ENCODE measurements at regions not wholly inside any gene's neighbourhood (a gene's known extent, or its start where the extent isn't known, plus 50 kb on each side); places are given as distances from the start of the nearest gene placed in this dataset.
"Not testable (repeated sequence)": the region's sequence is repeated elsewhere in the genome, so short reads cannot be mapped to it uniquely, and the experiment has no call there.

- not testable (repeated sequence) for DNase-seq
These were observed 63.1 kb upstream of the ZNF658 start for GRCh38 chr9:66837242-66837937.
